ENCODE measurements at regions not wholly inside any gene's neighbourhood (a gene's known extent, or its start where the extent isn't known, plus 50 kb on each side); places are given as distances from the start of the nearest gene placed in this dataset.

DNA sequence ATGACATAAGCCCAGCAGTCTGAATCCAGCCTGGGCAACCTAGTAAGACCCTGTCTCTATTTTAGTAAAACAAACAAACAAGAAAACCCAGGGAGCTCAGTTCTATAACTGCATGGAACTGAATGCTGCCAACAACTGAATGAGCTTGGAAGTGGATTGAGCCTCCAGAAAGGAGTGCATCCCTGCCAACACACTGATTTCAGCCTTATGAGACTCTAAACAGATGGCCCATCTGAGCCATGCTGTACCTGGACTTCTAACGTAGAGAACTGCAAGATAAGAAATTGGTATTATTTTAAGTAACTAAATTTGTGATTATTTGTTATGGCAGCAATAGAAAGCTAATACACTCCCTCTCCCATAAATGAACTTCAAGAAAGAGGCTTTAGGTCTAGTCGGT, 150.4 kb upstream of the RAI14 start:
- Histone ChIP-seq H3K4me1 (replicated peaks in 1 of 2; ENCODE audit: control insufficient read depth in 2 of 2, insufficient read depth in 2 of 2, low read length in 2 of 2) (no peaks in the 10 kb centered on the region), H3K4me2 (ENCODE audit: insufficient read depth, low read length) (no peak overlapping the region), H3K27me3 (ENCODE audit: control insufficient read depth in 2 of 2, insufficient read depth in 2 of 2, low read length in 2 of 2) (peaks cover 18 to 24% of the 10 kb centered on the region in 2 experiments; a peak in 4 of 5 replicates), H3K79me2 (ENCODE audit: control insufficient read depth, insufficient read depth, low read length) (no peaks in the 10 kb centered on the region), H3K4me3 (no peak overlapping the region), H3K9me3 (replicated peaks; ENCODE audit: control insufficient read depth, insufficient read depth, low read depth, low read length) (no peaks in the 10 kb centered on the region), H2AFZ (ENCODE audit: low read depth, low read length) (no peak overlapping the region), H3K9ac (ENCODE audit: insufficient read depth in 1 of 2, low read depth in 2 of 2, low read length in 2 of 2) (no peak overlapping the region), H3K9me1 (ENCODE audit: control insufficient read depth, insufficient read depth, low read length) (no peaks in the 10 kb centered on the region), H3K36me3 (ENCODE audit: control insufficient read depth, insufficient read depth, low read length) (no peaks in the 10 kb centered on the region), H4K20me1 (replicated peaks; ENCODE audit: control insufficient read depth, insufficient read depth, low read length) (no peaks in the 10 kb centered on the region), H3K27ac (ENCODE audit: extremely low read depth, low read depth, low read length) (no peak overlapping the region)
- BruUV-seq (replicated peaks), result no TSS peak
- TF ChIP-seq, protein P1, sequence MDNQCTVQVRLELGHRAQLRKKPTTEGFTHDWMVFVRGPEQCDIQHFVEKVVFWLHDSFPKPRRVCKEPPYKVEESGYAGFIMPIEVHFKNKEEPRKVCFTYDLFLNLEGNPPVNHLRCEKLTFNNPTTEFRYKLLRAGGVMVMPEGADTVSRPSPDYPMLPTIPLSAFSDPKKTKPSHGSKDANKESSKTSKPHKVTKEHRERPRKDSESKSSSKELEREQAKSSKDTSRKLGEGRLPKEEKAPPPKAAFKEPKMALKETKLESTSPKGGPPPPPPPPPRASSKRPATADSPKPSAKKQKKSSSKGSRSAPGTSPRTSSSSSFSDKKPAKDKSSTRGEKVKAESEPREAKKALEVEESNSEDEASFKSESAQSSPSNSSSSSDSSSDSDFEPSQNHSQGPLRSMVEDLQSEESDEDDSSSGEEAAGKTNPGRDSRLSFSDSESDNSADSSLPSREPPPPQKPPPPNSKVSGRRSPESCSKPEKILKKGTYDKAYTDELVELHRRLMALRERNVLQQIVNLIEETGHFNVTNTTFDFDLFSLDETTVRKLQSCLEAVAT (IDR thresholded peaks at IDR 0.05), result no peak
- TF ChIP-seq TRIM28 (IDR thresholded peaks at IDR 0.05) (no peak), FOXM1 (IDR thresholded peaks at IDR 0.05; ENCODE audit: low read depth) (no peak), FOXM1 (CRISPR knock-in tag; IDR thresholded peaks at IDR 0.05; ENCODE audit: low read depth) (no peak), XRCC5 (IDR thresholded peaks at IDR 0.05; ENCODE audit: low read depth, low read length) (no peak), SNRNP70 (optimal IDR thresholded peaks at IDR 0.05; ENCODE audit: low read depth, low read length) (no peak), ZNF764 (CRISPR knock-in tag; IDR thresholded peaks at IDR 0.05; ENCODE audit: low read depth) (no peak)
- TF ChIP-seq, protein P2, sequence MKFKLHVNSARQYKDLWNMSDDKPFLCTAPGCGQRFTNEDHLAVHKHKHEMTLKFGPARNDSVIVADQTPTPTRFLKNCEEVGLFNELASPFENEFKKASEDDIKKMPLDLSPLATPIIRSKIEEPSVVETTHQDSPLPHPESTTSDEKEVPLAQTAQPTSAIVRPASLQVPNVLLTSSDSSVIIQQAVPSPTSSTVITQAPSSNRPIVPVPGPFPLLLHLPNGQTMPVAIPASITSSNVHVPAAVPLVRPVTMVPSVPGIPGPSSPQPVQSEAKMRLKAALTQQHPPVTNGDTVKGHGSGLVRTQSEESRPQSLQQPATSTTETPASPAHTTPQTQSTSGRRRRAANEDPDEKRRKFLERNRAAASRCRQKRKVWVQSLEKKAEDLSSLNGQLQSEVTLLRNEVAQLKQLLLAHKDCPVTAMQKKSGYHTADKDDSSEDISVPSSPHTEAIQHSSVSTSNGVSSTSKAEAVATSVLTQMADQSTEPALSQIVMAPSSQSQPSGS (CRISPR knock-in tag; IDR thresholded peaks at IDR 0.05), result no peak
- TF ChIP-seq, protein P3, sequence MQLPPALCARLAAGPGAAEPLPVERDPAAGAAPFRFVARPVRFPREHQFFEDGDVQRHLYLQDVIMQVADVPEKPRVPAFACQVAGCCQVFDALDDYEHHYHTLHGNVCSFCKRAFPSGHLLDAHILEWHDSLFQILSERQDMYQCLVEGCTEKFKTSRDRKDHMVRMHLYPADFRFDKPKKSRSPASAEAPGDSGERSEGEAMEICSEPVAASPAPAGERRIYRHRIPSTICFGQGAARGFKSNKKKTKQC (CRISPR knock-in tag; IDR thresholded peaks at IDR 0.05), result no peak
- intact Hi-C loops (cut with micrococcal nuclease) (no loop called here), in situ Hi-C loops (cut with MboI) (no loop called here)
- DNase-seq (ENCODE audit: extremely low read depth in 1 of 4, low spot score in 3 of 4) (no peak), FAIRE-seq (no peak), ATAC-seq (no peak)
- CTCF ChIA-PET (ENCODE audit: low intra/inter-chr PET ratio), result no interaction called here
- POLR2A ChIA-PET, result no interaction called here
- WGBS (ENCODE audit: insufficient coverage, low coverage, missing lambda C conversion rate), result 0% methylated on average over 2 of the region's 2 CpGs

Data from K562 (cell line).